ENCODE measurements at regions not wholly inside any gene's neighbourhood (a gene's known extent, or its start where the extent isn't known, plus 50 kb on each side); places are given as distances from the start of the nearest gene placed in this dataset.

DNA sequence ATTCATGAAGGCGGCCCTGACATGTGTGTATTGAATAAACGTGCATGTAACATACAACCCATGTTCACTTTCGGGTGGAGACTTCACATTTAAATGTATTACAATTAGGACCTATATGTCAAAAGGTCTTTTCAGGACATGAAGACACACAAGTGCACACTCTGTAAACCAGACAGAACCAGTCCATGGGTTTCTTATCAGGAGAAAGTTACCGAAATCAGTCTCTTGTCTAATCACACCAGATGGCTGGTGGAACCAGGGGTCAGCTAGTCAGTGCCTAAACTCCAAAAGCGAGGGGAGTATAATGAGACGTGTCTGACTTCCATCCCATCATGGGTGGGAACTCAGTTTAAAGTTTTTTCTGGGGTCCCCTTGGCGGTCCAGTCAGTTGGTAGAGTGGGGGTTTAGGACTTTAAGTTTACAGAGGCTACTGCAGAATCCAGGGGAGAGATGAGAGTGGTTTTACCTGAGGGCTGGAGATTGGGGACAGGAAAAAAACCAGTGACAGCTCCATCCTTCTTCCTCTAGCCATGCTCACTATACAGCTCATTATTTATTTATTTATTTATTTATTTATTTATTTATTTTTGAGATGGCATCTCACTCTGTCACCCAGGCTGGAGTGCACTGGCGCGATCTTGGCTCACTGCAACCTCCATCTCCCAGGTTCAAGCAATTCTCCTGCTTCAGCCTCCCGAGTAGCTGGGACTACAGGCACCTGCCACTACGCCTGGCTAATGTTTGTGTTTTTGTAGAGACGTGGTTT is 251.3 kb upstream of the LYZL1 start:
- no peaks in the 10 kb centered on the region for H4K20me1 ChIP-seq (ENCODE audit: insufficient read depth)
- no peaks in the 10 kb centered on the region for H3K9me2 ChIP-seq (ENCODE audit: insufficient read depth)
- no peak overlapping the region for H3K9ac ChIP-seq (ENCODE audit: low read length)
- no peaks in the 10 kb centered on the region for H3K36me3 ChIP-seq (ENCODE audit: control insufficient read depth in 1 of 2, insufficient read depth in 2 of 2, low read length in 2 of 2)
- BruUV-seq (replicated peaks), result no TSS peak
- intact Hi-C loops (cut with micrococcal nuclease), result no loop called here
- DNase-seq (ENCODE audit: low read depth, low spot score) (no peak), ATAC-seq (no peak)
- no peak overlapping the region for H2AFZ ChIP-seq (ENCODE audit: low read depth, low read length, poor library complexity, severe bottlenecking)
- no peaks in the 10 kb centered on the region for H3K79me2 ChIP-seq (ENCODE audit: insufficient read depth, low read length)
- H3K4me3 ChIP-seq (replicated peaks in 1 of 2; ENCODE audit: low read depth in 1 of 2, low read length in 2 of 2), result no peak overlapping the region
- CTCF ChIA-PET, result no interaction called here
- no peaks in the 10 kb centered on the region for H3K27me3 ChIP-seq (ENCODE audit: insufficient read depth, low read length)
- no peak for TF ChIP-seq ZNF274 (IDR thresholded peaks at IDR 0.05; ENCODE audit: low read depth, low read length)
- no peak for TF ChIP-seq RAD21 (IDR thresholded peaks at IDR 0.05; ENCODE audit: low read depth)
- TF ChIP-seq, protein P1, sequence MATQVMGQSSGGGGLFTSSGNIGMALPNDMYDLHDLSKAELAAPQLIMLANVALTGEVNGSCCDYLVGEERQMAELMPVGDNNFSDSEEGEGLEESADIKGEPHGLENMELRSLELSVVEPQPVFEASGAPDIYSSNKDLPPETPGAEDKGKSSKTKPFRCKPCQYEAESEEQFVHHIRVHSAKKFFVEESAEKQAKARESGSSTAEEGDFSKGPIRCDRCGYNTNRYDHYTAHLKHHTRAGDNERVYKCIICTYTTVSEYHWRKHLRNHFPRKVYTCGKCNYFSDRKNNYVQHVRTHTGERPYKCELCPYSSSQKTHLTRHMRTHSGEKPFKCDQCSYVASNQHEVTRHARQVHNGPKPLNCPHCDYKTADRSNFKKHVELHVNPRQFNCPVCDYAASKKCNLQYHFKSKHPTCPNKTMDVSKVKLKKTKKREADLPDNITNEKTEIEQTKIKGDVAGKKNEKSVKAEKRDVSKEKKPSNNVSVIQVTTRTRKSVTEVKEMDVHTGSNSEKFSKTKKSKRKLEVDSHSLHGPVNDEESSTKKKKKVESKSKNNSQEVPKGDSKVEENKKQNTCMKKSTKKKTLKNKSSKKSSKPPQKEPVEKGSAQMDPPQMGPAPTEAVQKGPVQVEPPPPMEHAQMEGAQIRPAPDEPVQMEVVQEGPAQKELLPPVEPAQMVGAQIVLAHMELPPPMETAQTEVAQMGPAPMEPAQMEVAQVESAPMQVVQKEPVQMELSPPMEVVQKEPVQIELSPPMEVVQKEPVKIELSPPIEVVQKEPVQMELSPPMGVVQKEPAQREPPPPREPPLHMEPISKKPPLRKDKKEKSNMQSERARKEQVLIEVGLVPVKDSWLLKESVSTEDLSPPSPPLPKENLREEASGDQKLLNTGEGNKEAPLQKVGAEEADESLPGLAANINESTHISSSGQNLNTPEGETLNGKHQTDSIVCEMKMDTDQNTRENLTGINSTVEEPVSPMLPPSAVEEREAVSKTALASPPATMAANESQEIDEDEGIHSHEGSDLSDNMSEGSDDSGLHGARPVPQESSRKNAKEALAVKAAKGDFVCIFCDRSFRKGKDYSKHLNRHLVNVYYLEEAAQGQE (IDR thresholded peaks at IDR 0.05; ENCODE audit: low read depth), result no peak
- TF ChIP-seq EZH2 (IDR thresholded peaks at IDR 0.05), result no peak
- TF ChIP-seq, protein P2, sequence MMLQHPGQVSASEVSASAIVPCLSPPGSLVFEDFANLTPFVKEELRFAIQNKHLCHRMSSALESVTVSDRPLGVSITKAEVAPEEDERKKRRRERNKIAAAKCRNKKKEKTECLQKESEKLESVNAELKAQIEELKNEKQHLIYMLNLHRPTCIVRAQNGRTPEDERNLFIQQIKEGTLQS (IDR thresholded peaks at IDR 0.05), result no peak
- no peak for TF ChIP-seq CBX3 (IDR thresholded peaks at IDR 0.05; ENCODE audit: low read depth)
- TF ChIP-seq, protein P3, sequence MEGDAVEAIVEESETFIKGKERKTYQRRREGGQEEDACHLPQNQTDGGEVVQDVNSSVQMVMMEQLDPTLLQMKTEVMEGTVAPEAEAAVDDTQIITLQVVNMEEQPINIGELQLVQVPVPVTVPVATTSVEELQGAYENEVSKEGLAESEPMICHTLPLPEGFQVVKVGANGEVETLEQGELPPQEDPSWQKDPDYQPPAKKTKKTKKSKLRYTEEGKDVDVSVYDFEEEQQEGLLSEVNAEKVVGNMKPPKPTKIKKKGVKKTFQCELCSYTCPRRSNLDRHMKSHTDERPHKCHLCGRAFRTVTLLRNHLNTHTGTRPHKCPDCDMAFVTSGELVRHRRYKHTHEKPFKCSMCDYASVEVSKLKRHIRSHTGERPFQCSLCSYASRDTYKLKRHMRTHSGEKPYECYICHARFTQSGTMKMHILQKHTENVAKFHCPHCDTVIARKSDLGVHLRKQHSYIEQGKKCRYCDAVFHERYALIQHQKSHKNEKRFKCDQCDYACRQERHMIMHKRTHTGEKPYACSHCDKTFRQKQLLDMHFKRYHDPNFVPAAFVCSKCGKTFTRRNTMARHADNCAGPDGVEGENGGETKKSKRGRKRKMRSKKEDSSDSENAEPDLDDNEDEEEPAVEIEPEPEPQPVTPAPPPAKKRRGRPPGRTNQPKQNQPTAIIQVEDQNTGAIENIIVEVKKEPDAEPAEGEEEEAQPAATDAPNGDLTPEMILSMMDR (IDR thresholded peaks at IDR 0.05 in 2 of 3, conservative IDR thresholded peaks at IDR 0.05 in 1 of 3; ENCODE audit: borderline replicate concordance in 1 of 3, insufficient read depth in 1 of 3, low read depth in 2 of 3, low read length in 2 of 3), result no peak
- no peak for TF ChIP-seq TCF7L2 (IDR thresholded peaks at IDR 0.05; ENCODE audit: borderline replicate concordance, extremely low read depth, insufficient read depth, insufficient read length)
- no peak for TF ChIP-seq CEBPB (IDR thresholded peaks at IDR 0.05; ENCODE audit: low read depth)
- no peak for TF ChIP-seq EGR1 (IDR thresholded peaks at IDR 0.05; ENCODE audit: low read depth)
- TF ChIP-seq POLR2A (IDR thresholded peaks at IDR 0.05; ENCODE audit: borderline replicate concordance, extremely low read depth, insufficient read depth, insufficient read length), result no peak
- no peak for TF ChIP-seq YY1 (IDR thresholded peaks at IDR 0.05; ENCODE audit: extremely low read depth, insufficient replicate concordance, low read depth, low read length)
- TF ChIP-seq, protein P4, sequence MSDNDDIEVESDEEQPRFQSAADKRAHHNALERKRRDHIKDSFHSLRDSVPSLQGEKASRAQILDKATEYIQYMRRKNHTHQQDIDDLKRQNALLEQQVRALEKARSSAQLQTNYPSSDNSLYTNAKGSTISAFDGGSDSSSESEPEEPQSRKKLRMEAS (IDR thresholded peaks at IDR 0.05), result no peak
- TF ChIP-seq SIN3A (IDR thresholded peaks at IDR 0.05; ENCODE audit: low read depth), result no peak
- TF ChIP-seq EZH2phosphoT487 (IDR thresholded peaks at IDR 0.05; ENCODE audit: borderline replicate concordance), result no peak
- TF ChIP-seq ELF1 (IDR thresholded peaks at IDR 0.05; ENCODE audit: borderline replicate concordance, low read depth), result no peak
- no peak for TF ChIP-seq SP1 (IDR thresholded peaks at IDR 0.05; ENCODE audit: low read depth)
- no peak for TF ChIP-seq POLR2AphosphoS5 (IDR thresholded peaks at IDR 0.05; ENCODE audit: low read depth, low read length)
- H3K4me2 ChIP-seq (ENCODE audit: low read length), result no peak overlapping the region
- POLR2A ChIA-PET, result no interaction called here
- H3K9me3 ChIP-seq (ENCODE audit: control insufficient read depth in 1 of 2, insufficient read depth in 1 of 2, low read depth in 1 of 2, low read length in 2 of 2), result no peaks in the 10 kb centered on the region
- no peak overlapping the region for H3K27ac ChIP-seq (ENCODE audit: low read depth, low read length)
- no peaks in the 10 kb centered on the region for H3K4me1 ChIP-seq (ENCODE audit: control insufficient read depth in 1 of 2, insufficient read depth in 2 of 2, low read length in 2 of 2)
- RAD21 ChIA-PET (ENCODE audit: low non-redundant PET in 1 of 2, low total read pairs in 2 of 2, uncharacterized antibody in 2 of 2, unreplicated experiment in 2 of 2), result no interaction called here

All from HCT116 (cell line).